Right lobe of liver (tissue), 4 donors: ENCODE measurements at regions not wholly inside any gene's neighbourhood (a gene's known extent, or its start where the extent isn't known, plus 50 kb on each side); places are given as distances from the start of the nearest gene placed in this dataset.

Experiments
- POLR2A ChIP-seq: fragments of 450-650 bp; IDR thresholded peaks from one replicate; pipeline ENCODE4 v1.6.1; 2017; ENCODE audit warnings: antibody characterized with exemption, mild to moderate bottlenecking
- TF ChIP-seq, protein P1 (sequence below), 4 donors: fragments of 200-600 bp in 3 of 4; fragments of 450-650 bp in 1 of 4; IDR thresholded peaks; one replicate each; pipeline versions ENCODE4 v1.5.1 to v1.8.0; 2016 to 2022; ENCODE audit warnings: antibody characterized with exemption in 4 of 4, mild to moderate bottlenecking in 2 of 4
- donor health status: DM: no; HTN: no; CAD: no.
- donor health status: DM: no; HTN: no; CAD: no.
- donor health status: DM: no; HTN: yes; CAD: no.

DNA sequence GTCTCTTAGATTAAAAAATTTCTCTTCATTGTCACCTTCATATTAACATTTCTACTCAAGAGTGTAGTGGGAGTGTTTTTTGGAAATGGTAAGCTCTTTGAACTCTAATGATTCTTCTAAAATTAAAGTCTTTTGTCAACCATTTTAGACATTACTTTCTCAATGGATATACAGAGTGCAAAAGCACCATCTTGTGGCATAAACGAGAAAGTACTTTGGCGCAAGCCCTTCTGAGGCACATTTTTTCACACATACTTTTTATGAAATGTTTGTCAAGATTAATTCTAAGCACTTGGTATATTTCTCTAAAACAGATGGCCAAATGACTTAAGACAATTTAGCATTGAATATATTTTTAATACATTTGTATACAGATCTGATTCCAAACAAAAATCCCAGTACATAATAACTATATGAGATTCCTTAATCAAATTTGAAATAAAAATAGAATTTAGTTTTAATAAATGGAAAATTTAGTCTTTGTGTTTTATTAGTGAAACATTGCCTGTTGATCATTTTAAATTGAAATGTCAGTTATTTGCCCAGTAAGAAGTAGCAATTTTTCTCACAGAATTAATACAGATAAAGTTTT lies 63.3 kb upstream of the GALNT5 start:
- TF ChIP-seq, protein P1, sequence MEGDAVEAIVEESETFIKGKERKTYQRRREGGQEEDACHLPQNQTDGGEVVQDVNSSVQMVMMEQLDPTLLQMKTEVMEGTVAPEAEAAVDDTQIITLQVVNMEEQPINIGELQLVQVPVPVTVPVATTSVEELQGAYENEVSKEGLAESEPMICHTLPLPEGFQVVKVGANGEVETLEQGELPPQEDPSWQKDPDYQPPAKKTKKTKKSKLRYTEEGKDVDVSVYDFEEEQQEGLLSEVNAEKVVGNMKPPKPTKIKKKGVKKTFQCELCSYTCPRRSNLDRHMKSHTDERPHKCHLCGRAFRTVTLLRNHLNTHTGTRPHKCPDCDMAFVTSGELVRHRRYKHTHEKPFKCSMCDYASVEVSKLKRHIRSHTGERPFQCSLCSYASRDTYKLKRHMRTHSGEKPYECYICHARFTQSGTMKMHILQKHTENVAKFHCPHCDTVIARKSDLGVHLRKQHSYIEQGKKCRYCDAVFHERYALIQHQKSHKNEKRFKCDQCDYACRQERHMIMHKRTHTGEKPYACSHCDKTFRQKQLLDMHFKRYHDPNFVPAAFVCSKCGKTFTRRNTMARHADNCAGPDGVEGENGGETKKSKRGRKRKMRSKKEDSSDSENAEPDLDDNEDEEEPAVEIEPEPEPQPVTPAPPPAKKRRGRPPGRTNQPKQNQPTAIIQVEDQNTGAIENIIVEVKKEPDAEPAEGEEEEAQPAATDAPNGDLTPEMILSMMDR (IDR thresholded peaks at IDR 0.05) = peak; percentile 71 to 76 (median 73)
- TF ChIP-seq POLR2A = no peak
